ENCODE measurements at regions not wholly inside any gene's neighbourhood (a gene's known extent, or its start where the extent isn't known, plus 50 kb on each side); places are given as distances from the start of the nearest gene placed in this dataset.
"Not testable (repeated sequence)": the region's sequence is repeated elsewhere in the genome, so short reads cannot be mapped to it uniquely, and the experiment has no call there.

DNA sequence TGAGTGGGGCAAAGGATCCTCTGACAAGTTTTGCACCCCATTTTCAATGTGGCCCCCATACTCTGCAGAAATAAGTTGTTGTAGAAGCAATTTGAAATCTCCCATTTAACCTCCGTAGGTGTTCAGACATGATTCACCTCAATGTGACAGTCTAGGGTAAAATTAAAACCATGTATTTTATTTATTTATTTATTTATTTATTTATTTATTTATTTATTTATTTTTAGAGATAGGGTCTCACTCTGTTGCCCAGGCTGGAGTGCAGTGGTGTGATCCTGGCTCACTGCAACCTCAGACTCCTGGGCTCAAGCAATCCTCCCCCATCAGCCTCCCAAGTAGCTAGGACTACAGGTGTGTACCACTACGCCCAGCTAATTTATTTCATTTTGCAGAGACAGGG lies 122.8 kb upstream of the PRKCQ start:
- TF ChIP-seq, protein P1, sequence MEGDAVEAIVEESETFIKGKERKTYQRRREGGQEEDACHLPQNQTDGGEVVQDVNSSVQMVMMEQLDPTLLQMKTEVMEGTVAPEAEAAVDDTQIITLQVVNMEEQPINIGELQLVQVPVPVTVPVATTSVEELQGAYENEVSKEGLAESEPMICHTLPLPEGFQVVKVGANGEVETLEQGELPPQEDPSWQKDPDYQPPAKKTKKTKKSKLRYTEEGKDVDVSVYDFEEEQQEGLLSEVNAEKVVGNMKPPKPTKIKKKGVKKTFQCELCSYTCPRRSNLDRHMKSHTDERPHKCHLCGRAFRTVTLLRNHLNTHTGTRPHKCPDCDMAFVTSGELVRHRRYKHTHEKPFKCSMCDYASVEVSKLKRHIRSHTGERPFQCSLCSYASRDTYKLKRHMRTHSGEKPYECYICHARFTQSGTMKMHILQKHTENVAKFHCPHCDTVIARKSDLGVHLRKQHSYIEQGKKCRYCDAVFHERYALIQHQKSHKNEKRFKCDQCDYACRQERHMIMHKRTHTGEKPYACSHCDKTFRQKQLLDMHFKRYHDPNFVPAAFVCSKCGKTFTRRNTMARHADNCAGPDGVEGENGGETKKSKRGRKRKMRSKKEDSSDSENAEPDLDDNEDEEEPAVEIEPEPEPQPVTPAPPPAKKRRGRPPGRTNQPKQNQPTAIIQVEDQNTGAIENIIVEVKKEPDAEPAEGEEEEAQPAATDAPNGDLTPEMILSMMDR (IDR thresholded peaks at IDR 0.05): not testable (repeated sequence)
- TF ChIP-seq POLR2A (IDR thresholded peaks at IDR 0.05): not testable (repeated sequence)

Data from vagina (tissue), 2 donors.